RWPE1 (cell line): ENCODE measurements at regions not wholly inside any gene's neighbourhood (a gene's known extent, or its start where the extent isn't known, plus 50 kb on each side); places are given as distances from the start of the nearest gene placed in this dataset.

Experiments
- CTCF ChIA-PET: fragments of 350-600 bp; sonication (Branson Sonifier 250); formaldehyde crosslinking; extraction: SDS; loops from one replicate; lab custom pipeline; 2021; lab: Yijun Ruan, JAX
- POLR2A ChIA-PET: fragments of 400-600 bp; formaldehyde crosslinking; extraction: SDS; loops from one replicate; lab custom pipeline; 2020; ENCODE audit warnings: antibody characterized with exemption; ENCODE audit not compliant: low non-redundant PET; lab: Yijun Ruan, JAX
- DNase-seq: peaks from one replicate; pipeline ENCODE4 v3.0.0; 2012; ENCODE audit warnings: low spot score
- H3K27ac ChIP-seq: fragments of 450-650 bp; 2 replicates; pipeline ENCODE4 v1.5.1; 2017
- TF ChIP-seq, protein P1 (sequence below): fragments of 450-650 bp; conservative IDR thresholded peaks from 2 replicates; pipeline ENCODE4 v1.5.1; 2017; ENCODE audit warnings: low read depth, mild to moderate bottlenecking

DNA sequence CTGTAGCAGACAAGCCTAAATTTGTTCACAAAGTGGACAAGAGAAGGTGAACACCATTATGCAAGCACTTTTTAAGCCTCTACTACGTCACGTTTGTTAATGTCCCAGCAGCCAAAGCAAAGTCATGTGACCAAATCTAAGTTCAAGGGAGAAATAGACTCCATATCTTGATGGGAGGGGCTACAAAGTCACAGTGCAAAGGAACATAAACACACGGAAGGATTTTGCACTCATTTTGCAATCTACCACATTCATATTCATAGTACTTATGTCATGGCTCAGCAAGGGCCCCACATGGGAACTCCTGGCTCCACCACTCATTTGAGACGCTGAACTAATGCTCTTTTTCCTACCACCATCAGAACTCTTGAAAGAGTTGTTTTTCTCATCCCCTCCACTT lies 139.0 kb upstream of the JADE1 start:
- POLR2A ChIA-PET: no interaction called here
- TF ChIP-seq, protein P1, sequence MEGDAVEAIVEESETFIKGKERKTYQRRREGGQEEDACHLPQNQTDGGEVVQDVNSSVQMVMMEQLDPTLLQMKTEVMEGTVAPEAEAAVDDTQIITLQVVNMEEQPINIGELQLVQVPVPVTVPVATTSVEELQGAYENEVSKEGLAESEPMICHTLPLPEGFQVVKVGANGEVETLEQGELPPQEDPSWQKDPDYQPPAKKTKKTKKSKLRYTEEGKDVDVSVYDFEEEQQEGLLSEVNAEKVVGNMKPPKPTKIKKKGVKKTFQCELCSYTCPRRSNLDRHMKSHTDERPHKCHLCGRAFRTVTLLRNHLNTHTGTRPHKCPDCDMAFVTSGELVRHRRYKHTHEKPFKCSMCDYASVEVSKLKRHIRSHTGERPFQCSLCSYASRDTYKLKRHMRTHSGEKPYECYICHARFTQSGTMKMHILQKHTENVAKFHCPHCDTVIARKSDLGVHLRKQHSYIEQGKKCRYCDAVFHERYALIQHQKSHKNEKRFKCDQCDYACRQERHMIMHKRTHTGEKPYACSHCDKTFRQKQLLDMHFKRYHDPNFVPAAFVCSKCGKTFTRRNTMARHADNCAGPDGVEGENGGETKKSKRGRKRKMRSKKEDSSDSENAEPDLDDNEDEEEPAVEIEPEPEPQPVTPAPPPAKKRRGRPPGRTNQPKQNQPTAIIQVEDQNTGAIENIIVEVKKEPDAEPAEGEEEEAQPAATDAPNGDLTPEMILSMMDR: no peak
- CTCF ChIA-PET: no interaction called here
- H3K27ac ChIP-seq: no peak overlapping the region
- no peak for DNase-seq

- no peak overlapping the region for H3K27ac ChIP-seq
- ChIA-PET POLR2A (no interaction called here), CTCF (no interaction called here)
- TF ChIP-seq, protein P1: no peak
- DNase-seq: no peak
These were observed 140.9 kb upstream of the JADE1 start for GRCh38 chr4:128668566-128668965.

GRCh38 chr4:128665514-128665913 lies 144.0 kb upstream of the JADE1 start:
- ChIA-PET POLR2A (no interaction called here), CTCF (no interaction called here)
- TF ChIP-seq, protein P1: no peak
- DNase-seq: no peak
- H3K27ac ChIP-seq: no peak overlapping the region

GRCh38 chr4:128663325-128663724 lies 146.2 kb upstream of the JADE1 start:
- no peak for DNase-seq
- TF ChIP-seq, protein P1: no peak
- ChIA-PET POLR2A (no interaction called here), CTCF (no interaction called here)
- no peak overlapping the region for H3K27ac ChIP-seq

DNA sequence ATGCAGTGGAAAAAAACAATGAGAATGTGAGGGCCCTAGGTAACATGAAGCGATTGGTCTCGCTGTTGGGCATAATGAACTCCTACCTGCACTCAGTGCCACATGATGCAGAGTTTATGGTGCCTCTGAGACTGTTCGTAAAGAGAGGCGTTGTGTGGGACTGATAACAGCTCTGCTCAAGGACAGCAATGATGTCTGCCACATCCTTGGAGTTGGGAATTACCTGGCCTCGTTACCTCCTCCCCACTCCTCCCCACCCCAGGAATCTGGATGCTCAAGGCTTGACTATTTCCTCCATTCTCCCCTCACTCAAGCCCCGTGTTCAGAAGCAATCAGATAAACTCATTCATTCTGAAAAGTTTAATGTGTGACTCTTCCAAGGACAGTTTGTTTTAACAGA lies 148.0 kb upstream of the JADE1 start:
- no peak for DNase-seq
- TF ChIP-seq, protein P1: no peak
- POLR2A ChIA-PET: no interaction called here
- H3K27ac ChIP-seq: no peak overlapping the region
- CTCF ChIA-PET: no interaction called here

- TF ChIP-seq, protein P1: no peak
- ChIA-PET CTCF (no interaction called here), POLR2A (no interaction called here)
- no peak overlapping the region for H3K27ac ChIP-seq
- no peak for DNase-seq
These were observed 148.9 kb upstream of the JADE1 start for GRCh38 chr4:128660361-128661215.
